GM18507 (cell line): ENCODE measurements at regions not wholly inside any gene's neighbourhood (a gene's known extent, or its start where the extent isn't known, plus 50 kb on each side); places are given as distances from the start of the nearest gene placed in this dataset.

Experiments used
- DNase-seq: peaks from one replicate; pipeline ENCODE4 v3.0.0; 2011; ENCODE audit warnings: low read depth; ENCODE audit not compliant: insufficient read length; ENCODE audit errors: extremely low spot score
- FAIRE-seq: peaks from 2 replicates; lab custom pipeline; 2011; peaks lifted over from hg19 to GRCh38; lab: Jason Lieb, UNC

- DNase-seq (no peak), FAIRE-seq (no peak)
These were observed 139.7 kb downstream of the DDX1 start for GRCh38 chr2:15731213-15731888.

- FAIRE-seq = no peak
- no peak for DNase-seq
These were observed 140.2 kb downstream of the DDX1 start for GRCh38 chr2:15731889-15732271.

GRCh38 chr2:15732341-15733077 is 140.8 kb downstream of the DDX1 start:
- FAIRE-seq (peak; percentile 82), DNase-seq (peak; percentile 47)

- no peak for DNase-seq
- no peak for FAIRE-seq
These were observed 142.4 kb downstream of the DDX1 start for GRCh38 chr2:15733867-15734673.

- FAIRE-seq (no peak), DNase-seq (no peak)
These were observed 143.2 kb downstream of the DDX1 start for GRCh38 chr2:15734674-15735483.

GRCh38 chr2:15735484-15736326 is 144.0 kb downstream of the DDX1 start:
- FAIRE-seq (no peak), DNase-seq (no peak)

GRCh38 chr2:15736396-15737180 is 144.9 kb downstream of the DDX1 start:
- DNase-seq (no peak), FAIRE-seq (no peak)

GRCh38 chr2:15737314-15738224 is 145.9 kb downstream of the DDX1 start:
- no peak for FAIRE-seq
- DNase-seq = no peak

GRCh38 chr2:15738225-15738546 is 146.5 kb downstream of the DDX1 start:
- FAIRE-seq (no peak), DNase-seq (no peak)

- DNase-seq (no peak), FAIRE-seq (no peak)
These were observed 147.3 kb downstream of the DDX1 start for GRCh38 chr2:15738943-15739342.

- DNase-seq (no peak), FAIRE-seq (no peak)
These were observed 153.2 kb downstream of the DDX1 start for GRCh38 chr2:15744820-15745219.

- no peak for FAIRE-seq
- DNase-seq = no peak
These were observed 153.7 kb downstream of the DDX1 start for GRCh38 chr2:15745350-15745749.

GRCh38 chr2:15745907-15746702 is 154.4 kb downstream of the DDX1 start:
- FAIRE-seq = no peak
- DNase-seq = no peak

GRCh38 chr2:15746703-15747550 is 155.3 kb downstream of the DDX1 start:
- FAIRE-seq (no peak), DNase-seq (no peak)

GRCh38 chr2:15747603-15748471 is 156.2 kb downstream of the DDX1 start:
- DNase-seq (no peak), FAIRE-seq (no peak)
